ENCODE measurements at regions not wholly inside any gene's neighbourhood (a gene's known extent, or its start where the extent isn't known, plus 50 kb on each side); places are given as distances from the start of the nearest gene placed in this dataset.

DNA sequence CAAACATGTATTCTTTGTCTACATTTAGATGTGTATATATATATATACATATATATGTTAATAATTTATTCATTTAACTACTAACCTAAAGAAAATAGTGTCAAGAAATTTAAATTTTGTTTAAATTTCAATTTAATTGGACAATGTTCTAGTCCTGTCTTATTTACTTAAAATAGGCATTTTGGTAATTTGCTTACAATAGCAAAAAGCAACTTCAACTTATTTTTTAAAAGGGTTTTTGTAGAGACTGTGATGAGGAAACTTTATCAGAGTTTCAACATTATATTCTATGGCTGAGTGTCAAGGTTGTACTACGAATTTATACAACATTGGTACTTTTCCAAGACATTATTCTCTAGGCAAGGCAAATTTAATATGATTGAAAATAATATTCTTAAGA is 212.0 kb upstream of the ARSJ start:
- TF ChIP-seq, protein P1, sequence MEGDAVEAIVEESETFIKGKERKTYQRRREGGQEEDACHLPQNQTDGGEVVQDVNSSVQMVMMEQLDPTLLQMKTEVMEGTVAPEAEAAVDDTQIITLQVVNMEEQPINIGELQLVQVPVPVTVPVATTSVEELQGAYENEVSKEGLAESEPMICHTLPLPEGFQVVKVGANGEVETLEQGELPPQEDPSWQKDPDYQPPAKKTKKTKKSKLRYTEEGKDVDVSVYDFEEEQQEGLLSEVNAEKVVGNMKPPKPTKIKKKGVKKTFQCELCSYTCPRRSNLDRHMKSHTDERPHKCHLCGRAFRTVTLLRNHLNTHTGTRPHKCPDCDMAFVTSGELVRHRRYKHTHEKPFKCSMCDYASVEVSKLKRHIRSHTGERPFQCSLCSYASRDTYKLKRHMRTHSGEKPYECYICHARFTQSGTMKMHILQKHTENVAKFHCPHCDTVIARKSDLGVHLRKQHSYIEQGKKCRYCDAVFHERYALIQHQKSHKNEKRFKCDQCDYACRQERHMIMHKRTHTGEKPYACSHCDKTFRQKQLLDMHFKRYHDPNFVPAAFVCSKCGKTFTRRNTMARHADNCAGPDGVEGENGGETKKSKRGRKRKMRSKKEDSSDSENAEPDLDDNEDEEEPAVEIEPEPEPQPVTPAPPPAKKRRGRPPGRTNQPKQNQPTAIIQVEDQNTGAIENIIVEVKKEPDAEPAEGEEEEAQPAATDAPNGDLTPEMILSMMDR (IDR thresholded peaks at IDR 0.05; ENCODE audit: low read depth, low read length) = no peak
- TF ChIP-seq POLR2A (IDR thresholded peaks at IDR 0.05; ENCODE audit: extremely low read depth, insufficient read length) (no peak), MAX (IDR thresholded peaks at IDR 0.05; ENCODE audit: low read depth, low read length) (no peak), MYC (IDR thresholded peaks at IDR 0.05; ENCODE audit: low read depth, low read length) (no peak)
